ENCODE measurements at regions not wholly inside any gene's neighbourhood (a gene's known extent, or its start where the extent isn't known, plus 50 kb on each side); places are given as distances from the start of the nearest gene placed in this dataset.

DNA sequence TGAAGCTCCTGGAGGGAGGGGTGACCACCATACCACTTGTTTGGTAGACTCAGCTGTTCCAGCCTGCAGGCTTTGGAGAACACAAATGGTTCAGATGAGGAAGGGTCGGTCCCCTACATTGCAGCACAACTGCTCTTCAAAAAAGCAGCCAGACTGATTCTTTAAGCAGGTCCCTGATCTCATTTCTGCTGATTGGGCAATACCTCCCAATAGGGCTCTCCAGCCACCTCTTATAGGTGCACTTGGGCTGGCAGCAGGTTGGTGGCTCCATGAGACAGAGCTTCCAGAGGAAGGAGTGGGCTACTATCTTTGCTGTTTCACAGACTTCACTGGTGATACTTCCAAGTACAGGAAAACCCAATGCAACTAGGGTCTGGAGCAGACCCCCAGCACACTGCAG lies 65.9 kb upstream of the PEX5L start:
- TF ChIP-seq, protein P1, sequence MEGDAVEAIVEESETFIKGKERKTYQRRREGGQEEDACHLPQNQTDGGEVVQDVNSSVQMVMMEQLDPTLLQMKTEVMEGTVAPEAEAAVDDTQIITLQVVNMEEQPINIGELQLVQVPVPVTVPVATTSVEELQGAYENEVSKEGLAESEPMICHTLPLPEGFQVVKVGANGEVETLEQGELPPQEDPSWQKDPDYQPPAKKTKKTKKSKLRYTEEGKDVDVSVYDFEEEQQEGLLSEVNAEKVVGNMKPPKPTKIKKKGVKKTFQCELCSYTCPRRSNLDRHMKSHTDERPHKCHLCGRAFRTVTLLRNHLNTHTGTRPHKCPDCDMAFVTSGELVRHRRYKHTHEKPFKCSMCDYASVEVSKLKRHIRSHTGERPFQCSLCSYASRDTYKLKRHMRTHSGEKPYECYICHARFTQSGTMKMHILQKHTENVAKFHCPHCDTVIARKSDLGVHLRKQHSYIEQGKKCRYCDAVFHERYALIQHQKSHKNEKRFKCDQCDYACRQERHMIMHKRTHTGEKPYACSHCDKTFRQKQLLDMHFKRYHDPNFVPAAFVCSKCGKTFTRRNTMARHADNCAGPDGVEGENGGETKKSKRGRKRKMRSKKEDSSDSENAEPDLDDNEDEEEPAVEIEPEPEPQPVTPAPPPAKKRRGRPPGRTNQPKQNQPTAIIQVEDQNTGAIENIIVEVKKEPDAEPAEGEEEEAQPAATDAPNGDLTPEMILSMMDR (IDR thresholded peaks at IDR 0.05): no peak
- TF ChIP-seq POLR2AphosphoS5 (IDR thresholded peaks at IDR 0.05): no peak
